MG63 (cell line): ENCODE measurements at regions not wholly inside any gene's neighbourhood (a gene's known extent, or its start where the extent isn't known, plus 50 kb on each side); places are given as distances from the start of the nearest gene placed in this dataset.
A peak's percentile ranks its signal among the peaks of the same experiment; 100 is the strongest.

Source experiments
- DNase-seq: peaks from one replicate; pipeline ENCODE4 v3.0.0-alpha.2; 2020
- H3K27me3 ChIP-seq: fragments of 250-450 bp; sonication (Bioruptor Pico); 2 replicates; pipeline ENCODE4 v1.5.1; 2020; ENCODE audit warnings: mild to moderate bottlenecking, moderate library complexity
- H3K36me3 ChIP-seq: fragments of 250-450 bp; sonication (Bioruptor Pico); 2 replicates; pipeline ENCODE4 v1.5.1; 2020; ENCODE audit warnings: mild to moderate bottlenecking, moderate library complexity
- H3K4me3 ChIP-seq: fragments of 250-450 bp; sonication (Bioruptor Pico); 2 replicates; pipeline ENCODE4 v1.5.1; 2020; ENCODE audit warnings: mild to moderate bottlenecking, moderate library complexity
- H3K9me3 ChIP-seq: fragments of 250-450 bp; sonication (Bioruptor Pico); 2 replicates; pipeline ENCODE4 v1.5.1; 2020; ENCODE audit warnings: mild to moderate bottlenecking, moderate library complexity

GRCh38 chr5:168218746-168219145 is 72.7 kb upstream of the WWC1 start:
- DNase-seq, result no peak
- H3K9me3 ChIP-seq, result no peaks in the 10 kb centered on the region
- no peaks in the 10 kb centered on the region for H3K27me3 ChIP-seq
- H3K36me3 ChIP-seq, result no peaks in the 10 kb centered on the region
- H3K4me3 ChIP-seq, result no peak overlapping the region

- peak; percentile 20 for DNase-seq
- H3K27me3 ChIP-seq, result no peaks in the 10 kb centered on the region
- H3K36me3 ChIP-seq, result no peaks in the 10 kb centered on the region
- no peak overlapping the region for H3K4me3 ChIP-seq
- H3K9me3 ChIP-seq, result no peaks in the 10 kb centered on the region
These were observed 71.7 kb upstream of the WWC1 start for GRCh38 chr5:168219515-168220410.

- no peaks in the 10 kb centered on the region for H3K27me3 ChIP-seq
- H3K4me3 ChIP-seq, result no peak overlapping the region
- no peaks in the 10 kb centered on the region for H3K36me3 ChIP-seq
- DNase-seq, result no peak
- no peaks in the 10 kb centered on the region for H3K9me3 ChIP-seq
These were observed 67.4 kb upstream of the WWC1 start for GRCh38 chr5:168224085-168224484.

- Histone ChIP-seq H3K4me3 (no peak overlapping the region), H3K9me3 (no peaks in the 10 kb centered on the region), H3K27me3 (no peaks in the 10 kb centered on the region), H3K36me3 (no peaks in the 10 kb centered on the region)
- no peak for DNase-seq
These were observed 65.4 kb upstream of the WWC1 start for GRCh38 chr5:168226012-168226411.

GRCh38 chr5:168227001-168227400 is 64.4 kb upstream of the WWC1 start:
- H3K4me3 ChIP-seq, result no peak overlapping the region
- H3K9me3 ChIP-seq, result no peaks in the 10 kb centered on the region
- no peaks in the 10 kb centered on the region for H3K36me3 ChIP-seq
- DNase-seq, result no peak
- H3K27me3 ChIP-seq, result no peaks in the 10 kb centered on the region

GRCh38 chr5:168227973-168228615 is 63.4 kb upstream of the WWC1 start:
- DNase-seq, result no peak
- no peak overlapping the region for H3K4me3 ChIP-seq
- H3K27me3 ChIP-seq, result no peaks in the 10 kb centered on the region
- no peaks in the 10 kb centered on the region for H3K36me3 ChIP-seq
- no peaks in the 10 kb centered on the region for H3K9me3 ChIP-seq

GRCh38 chr5:168228668-168229067 is 62.8 kb upstream of the WWC1 start:
- Histone ChIP-seq H3K27me3 (no peaks in the 10 kb centered on the region), H3K9me3 (no peaks in the 10 kb centered on the region), H3K36me3 (no peaks in the 10 kb centered on the region), H3K4me3 (no peak overlapping the region)
- DNase-seq, result no peak

GRCh38 chr5:168234133-168234532 is 57.3 kb upstream of the WWC1 start:
- Histone ChIP-seq H3K4me3 (no peak overlapping the region), H3K27me3 (no peaks in the 10 kb centered on the region), H3K36me3 (no peaks in the 10 kb centered on the region), H3K9me3 (no peaks in the 10 kb centered on the region)
- no peak for DNase-seq

GRCh38 chr5:168238463-168238862 is 53.0 kb upstream of the WWC1 start:
- no peak for DNase-seq
- Histone ChIP-seq H3K4me3 (no peak overlapping the region), H3K36me3 (no peaks in the 10 kb centered on the region), H3K27me3 (no peaks in the 10 kb centered on the region), H3K9me3 (no peaks in the 10 kb centered on the region)

GRCh38 chr5:168239325-168239724 is 52.1 kb upstream of the WWC1 start:
- no peaks in the 10 kb centered on the region for H3K9me3 ChIP-seq
- no peak overlapping the region for H3K4me3 ChIP-seq
- no peak for DNase-seq
- H3K27me3 ChIP-seq, result no peaks in the 10 kb centered on the region
- no peaks in the 10 kb centered on the region for H3K36me3 ChIP-seq
